ENCODE measurements at regions not wholly inside any gene's neighbourhood (a gene's known extent, or its start where the extent isn't known, plus 50 kb on each side); places are given as distances from the start of the nearest gene placed in this dataset.
A peak's percentile ranks its signal among the peaks of the same experiment; 100 is the strongest.
"Not testable (repeated sequence)": the region's sequence is repeated elsewhere in the genome, so short reads cannot be mapped to it uniquely, and the experiment has no call there.

DNA sequence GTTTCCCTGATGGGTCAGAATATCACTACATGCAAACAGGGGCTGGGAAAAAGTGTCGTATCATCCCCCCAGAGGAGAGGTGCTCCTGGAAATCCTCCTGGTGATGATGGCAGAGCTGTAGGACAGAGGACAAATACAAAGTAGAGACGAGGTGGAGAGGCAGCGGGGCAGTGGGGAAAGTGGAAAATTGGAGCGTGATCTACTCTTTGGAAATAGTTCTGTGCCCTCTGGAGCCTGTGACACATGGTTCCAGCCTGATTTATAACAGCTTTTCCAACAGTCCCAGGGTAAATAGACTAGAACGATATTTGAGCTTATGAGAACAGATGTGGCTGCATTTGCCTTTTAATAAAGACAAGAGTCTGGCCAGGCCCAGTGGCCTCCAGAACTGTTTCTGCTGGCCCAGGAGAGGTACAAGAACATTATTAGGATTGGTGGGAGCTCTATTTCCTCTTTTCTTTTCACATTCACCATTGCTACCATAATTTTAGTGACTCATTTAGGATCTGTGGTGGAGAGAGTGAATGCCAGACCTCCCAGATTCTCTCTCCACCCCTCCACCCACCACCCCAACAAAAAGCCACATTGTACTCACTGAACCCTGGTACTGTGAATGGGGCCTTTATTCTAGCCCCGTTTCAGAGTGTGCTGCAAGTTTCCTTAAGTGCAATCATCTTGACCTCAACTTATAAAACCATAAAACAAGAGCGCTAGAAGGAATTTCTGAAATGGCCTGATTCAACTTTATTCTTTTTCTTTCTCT lies 78.3 kb downstream of the BTBD3 start:
- ChIA-PET POLR2A (no interaction called here), CTCF (no interaction called here)
- TF ChIP-seq L3MBTL2 (conservative IDR thresholded peaks at IDR 0.05) (no peak), NFRKB (IDR thresholded peaks at IDR 0.05) (no peak), SUZ12 (IDR thresholded peaks at IDR 0.05) (no peak)
- no peak for DNase-seq (ENCODE audit: extremely low spot score)

- DNase-seq (ENCODE audit: extremely low spot score); POLR2A ChIA-PET; CTCF ChIA-PET: not testable (repeated sequence)
Measured at GRCh38 chr20:12004776-12005175, 87.1 kb downstream of the BTBD3 start.

DNA sequence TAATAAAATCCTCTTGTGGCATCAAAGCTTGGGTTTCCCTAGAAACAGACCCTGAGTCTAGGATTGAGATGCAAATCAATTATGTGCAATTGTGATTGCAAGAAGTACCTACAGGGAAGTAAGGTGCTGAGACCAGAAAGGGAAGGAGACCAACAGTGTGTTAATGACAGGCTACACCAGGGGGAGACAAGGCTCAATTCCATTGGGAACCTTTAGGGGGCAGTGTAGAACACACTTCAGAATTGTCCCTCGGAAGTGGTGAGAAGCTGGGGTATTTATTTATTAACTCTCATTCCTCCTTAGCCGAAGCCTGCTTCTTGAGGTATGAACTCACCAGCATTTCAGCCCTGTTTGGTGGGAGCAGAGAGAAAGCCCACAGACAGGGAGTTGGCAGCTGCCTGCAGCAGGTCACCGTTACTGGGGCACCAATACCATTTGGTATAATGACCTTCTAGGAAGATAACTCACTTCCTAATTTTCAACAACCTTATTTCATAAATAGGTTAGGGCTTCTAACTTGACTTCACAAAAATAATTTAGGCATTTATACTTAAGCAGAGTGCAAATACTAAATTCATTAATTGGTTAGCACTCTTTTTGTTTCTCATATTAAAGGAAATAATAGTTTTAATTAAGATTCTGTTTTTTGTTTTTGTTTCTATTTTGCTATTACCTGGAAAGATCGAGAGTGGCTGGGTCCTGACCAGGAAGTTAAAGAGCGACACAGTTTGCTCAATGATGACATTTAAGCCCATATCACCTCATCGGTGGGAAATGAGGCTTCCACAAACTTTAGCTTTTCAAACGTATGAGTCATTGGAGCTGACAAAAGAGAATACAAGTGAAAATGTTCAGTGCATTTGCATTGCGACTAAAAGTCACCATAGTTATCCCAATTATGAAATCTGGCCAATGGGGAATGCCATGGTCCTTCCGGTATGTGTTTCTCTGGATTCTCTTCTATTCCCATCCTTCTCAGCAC lies 94.8 kb downstream of the BTBD3 start:
- TF ChIP-seq ZNF384 (IDR thresholded peaks at IDR 0.05) (no peak), FOXM1 (IDR thresholded peaks at IDR 0.05; ENCODE audit: borderline replicate concordance) (no peak), CTBP1 (IDR thresholded peaks at IDR 0.05; ENCODE audit: borderline replicate concordance) (no peak), FOXK2 (IDR thresholded peaks at IDR 0.05) (no peak), FOXA1 (IDR thresholded peaks at IDR 0.05) (no peak), NFRKB (IDR thresholded peaks at IDR 0.05) (no peak), TARDBP (IDR thresholded peaks at IDR 0.05) (no peak), LEF1 (IDR thresholded peaks at IDR 0.05; ENCODE audit: borderline replicate concordance) (no peak), SUZ12 (IDR thresholded peaks at IDR 0.05) (no peak), ELF4 (IDR thresholded peaks at IDR 0.05) (no peak), ARNT (IDR thresholded peaks at IDR 0.05) (no peak), SP1 (IDR thresholded peaks at IDR 0.05) (no peak), L3MBTL2 (conservative IDR thresholded peaks at IDR 0.05) (no peak), BHLHE40 (IDR thresholded peaks at IDR 0.05; ENCODE audit: borderline replicate concordance) (no peak)
- ChIA-PET CTCF (interaction anchor here (0.6 to 1.9 kb wide), 8 partner anchors 9 to 1788 kb away, joined by 3 to 6 read pairs (median 3); no protein-coding TSS in a partner anchor), POLR2A (no interaction called here)
- DNase-seq (ENCODE audit: extremely low spot score): peak; percentile 76

GRCh38 chr20:12014276-12014675 lies 96.6 kb downstream of the BTBD3 start:
- ChIA-PET CTCF (no interaction called here), POLR2A (no interaction called here)
- no peak for TF ChIP-seq ZNF384 (IDR thresholded peaks at IDR 0.05)
- no peak for TF ChIP-seq ARNT (IDR thresholded peaks at IDR 0.05)
- DNase-seq (ENCODE audit: extremely low spot score): no peak

- TF ChIP-seq NFRKB (IDR thresholded peaks at IDR 0.05): no peak
- no peak for TF ChIP-seq L3MBTL2 (conservative IDR thresholded peaks at IDR 0.05)
- TF ChIP-seq SP1 (IDR thresholded peaks at IDR 0.05): no peak
- TF ChIP-seq CTBP1 (IDR thresholded peaks at IDR 0.05; ENCODE audit: borderline replicate concordance): no peak
- TF ChIP-seq ELF4 (IDR thresholded peaks at IDR 0.05): no peak
- TF ChIP-seq ZNF384 (IDR thresholded peaks at IDR 0.05): no peak
- TF ChIP-seq ARNT (IDR thresholded peaks at IDR 0.05): no peak
- TF ChIP-seq FOXM1 (IDR thresholded peaks at IDR 0.05; ENCODE audit: borderline replicate concordance): no peak
- TF ChIP-seq HDGF (IDR thresholded peaks at IDR 0.05; ENCODE audit: borderline replicate concordance): no peak
- TF ChIP-seq, protein P1, sequence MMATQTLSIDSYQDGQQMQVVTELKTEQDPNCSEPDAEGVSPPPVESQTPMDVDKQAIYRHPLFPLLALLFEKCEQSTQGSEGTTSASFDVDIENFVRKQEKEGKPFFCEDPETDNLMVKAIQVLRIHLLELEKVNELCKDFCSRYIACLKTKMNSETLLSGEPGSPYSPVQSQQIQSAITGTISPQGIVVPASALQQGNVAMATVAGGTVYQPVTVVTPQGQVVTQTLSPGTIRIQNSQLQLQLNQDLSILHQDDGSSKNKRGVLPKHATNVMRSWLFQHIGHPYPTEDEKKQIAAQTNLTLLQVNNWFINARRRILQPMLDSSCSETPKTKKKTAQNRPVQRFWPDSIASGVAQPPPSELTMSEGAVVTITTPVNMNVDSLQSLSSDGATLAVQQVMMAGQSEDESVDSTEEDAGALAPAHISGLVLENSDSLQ (IDR thresholded peaks at IDR 0.05): no peak
- TF ChIP-seq SUZ12 (IDR thresholded peaks at IDR 0.05): no peak
- TF ChIP-seq FOXA1 (IDR thresholded peaks at IDR 0.05): no peak
- TF ChIP-seq TARDBP (IDR thresholded peaks at IDR 0.05): no peak
- TF ChIP-seq FOXK2 (IDR thresholded peaks at IDR 0.05): no peak
- TF ChIP-seq LEF1 (IDR thresholded peaks at IDR 0.05; ENCODE audit: borderline replicate concordance): no peak
- no peak for TF ChIP-seq BHLHE40 (IDR thresholded peaks at IDR 0.05; ENCODE audit: borderline replicate concordance)
- DNase-seq (ENCODE audit: extremely low spot score): no peak
- ChIA-PET CTCF (interaction anchor here (0.7 kb wide), 1 partner anchor 51 kb away, joined by 3 read pairs; no protein-coding TSS in a partner anchor), POLR2A (no interaction called here)
Measured at GRCh38 chr20:12014736-12015135, 97.0 kb downstream of the BTBD3 start.

DNA sequence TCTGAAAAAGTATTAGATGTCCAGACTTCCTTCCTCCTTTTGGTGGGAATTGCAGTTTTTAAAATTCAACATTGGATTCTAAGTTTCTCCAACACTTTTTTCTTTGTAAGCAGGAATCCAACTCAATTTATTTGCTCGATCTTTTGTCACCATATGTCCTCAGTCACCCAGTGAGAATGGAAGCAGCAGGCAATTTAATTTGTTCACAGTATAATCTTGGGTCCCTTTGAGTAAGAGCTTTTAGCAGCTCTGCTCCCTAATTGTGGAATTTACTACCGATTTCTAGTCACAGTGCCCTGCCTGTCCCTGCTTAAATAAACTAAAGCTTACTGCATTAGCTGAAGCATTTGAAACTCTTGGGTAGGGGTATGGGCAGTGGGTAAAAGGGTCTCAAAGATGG lies 98.6 kb downstream of the BTBD3 start:
- TF ChIP-seq BHLHE40 (IDR thresholded peaks at IDR 0.05; ENCODE audit: borderline replicate concordance) (no peak), CTBP1 (IDR thresholded peaks at IDR 0.05; ENCODE audit: borderline replicate concordance) (no peak), LEF1 (IDR thresholded peaks at IDR 0.05; ENCODE audit: borderline replicate concordance) (no peak), HDGF (IDR thresholded peaks at IDR 0.05; ENCODE audit: borderline replicate concordance) (no peak)
- CTCF ChIA-PET: no interaction called here
- POLR2A ChIA-PET: no interaction called here
- no peak for DNase-seq (ENCODE audit: extremely low spot score)

DNA sequence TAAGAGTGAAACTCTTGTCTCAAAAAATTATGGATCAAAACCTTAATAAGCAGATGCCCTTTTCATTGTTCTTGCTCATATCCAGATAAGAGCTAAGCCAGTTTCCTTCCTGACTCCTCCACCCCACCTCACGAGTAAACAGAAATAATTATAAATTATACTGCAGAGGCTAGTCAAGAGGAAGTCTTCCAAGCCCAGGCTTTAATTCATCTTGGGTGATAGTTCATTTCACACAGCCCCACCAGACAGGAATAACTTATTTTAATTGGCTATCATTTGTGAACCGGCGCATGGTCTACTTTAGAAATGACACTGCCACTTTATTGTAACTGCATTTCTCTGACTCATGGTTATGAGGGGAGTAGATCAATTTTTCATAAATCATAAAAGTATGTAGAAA lies 102.0 kb downstream of the BTBD3 start:
- TF ChIP-seq BHLHE40 (IDR thresholded peaks at IDR 0.05; ENCODE audit: borderline replicate concordance): no peak
- no peak for TF ChIP-seq ELF4 (IDR thresholded peaks at IDR 0.05)
- no peak for TF ChIP-seq L3MBTL2 (conservative IDR thresholded peaks at IDR 0.05)
- no peak for TF ChIP-seq TARDBP (IDR thresholded peaks at IDR 0.05)
- no peak for DNase-seq (ENCODE audit: extremely low spot score)
- CTCF ChIA-PET: no interaction called here
- POLR2A ChIA-PET: no interaction called here

- TF ChIP-seq L3MBTL2 (conservative IDR thresholded peaks at IDR 0.05): no peak
- TF ChIP-seq SP1 (IDR thresholded peaks at IDR 0.05): no peak
- no peak for TF ChIP-seq BHLHE40 (IDR thresholded peaks at IDR 0.05; ENCODE audit: borderline replicate concordance)
- no peak for TF ChIP-seq NFRKB (IDR thresholded peaks at IDR 0.05)
- no peak for TF ChIP-seq ELF4 (IDR thresholded peaks at IDR 0.05)
- no peak for TF ChIP-seq LEF1 (IDR thresholded peaks at IDR 0.05; ENCODE audit: borderline replicate concordance)
- TF ChIP-seq CTBP1 (IDR thresholded peaks at IDR 0.05; ENCODE audit: borderline replicate concordance): no peak
- no peak for TF ChIP-seq ZNF384 (IDR thresholded peaks at IDR 0.05)
- no peak for TF ChIP-seq FOXM1 (IDR thresholded peaks at IDR 0.05; ENCODE audit: borderline replicate concordance)
- no peak for TF ChIP-seq HDGF (IDR thresholded peaks at IDR 0.05; ENCODE audit: borderline replicate concordance)
- no peak for TF ChIP-seq TARDBP (IDR thresholded peaks at IDR 0.05)
- no peak for TF ChIP-seq FOXA1 (IDR thresholded peaks at IDR 0.05)
- no peak for TF ChIP-seq FOXK2 (IDR thresholded peaks at IDR 0.05)
- TF ChIP-seq, protein P1 (IDR thresholded peaks at IDR 0.05): no peak
- TF ChIP-seq ARNT (IDR thresholded peaks at IDR 0.05): no peak
- POLR2A ChIA-PET: no interaction called here
- no peak for DNase-seq (ENCODE audit: extremely low spot score)
- CTCF ChIA-PET: no interaction called here
Measured at GRCh38 chr20:12020846-12021245, 103.2 kb downstream of the BTBD3 start.

Measured in HEK293T (cell line).